Fibroblast of skin of left biceps (primary cell): ENCODE measurements at regions not wholly inside any gene's neighbourhood (a gene's known extent, or its start where the extent isn't known, plus 50 kb on each side); places are given as distances from the start of the nearest gene placed in this dataset.
"Not testable (repeated sequence)": the region's sequence is repeated elsewhere in the genome, so short reads cannot be mapped to it uniquely, and the experiment has no call there.

Experiments used
- DNase-seq, 2 experiments: peaks; one replicate each; pipeline ENCODE4 v3.0.0-alpha.2; 2013; ENCODE audit warnings: low read depth in 2 of 2

DNA sequence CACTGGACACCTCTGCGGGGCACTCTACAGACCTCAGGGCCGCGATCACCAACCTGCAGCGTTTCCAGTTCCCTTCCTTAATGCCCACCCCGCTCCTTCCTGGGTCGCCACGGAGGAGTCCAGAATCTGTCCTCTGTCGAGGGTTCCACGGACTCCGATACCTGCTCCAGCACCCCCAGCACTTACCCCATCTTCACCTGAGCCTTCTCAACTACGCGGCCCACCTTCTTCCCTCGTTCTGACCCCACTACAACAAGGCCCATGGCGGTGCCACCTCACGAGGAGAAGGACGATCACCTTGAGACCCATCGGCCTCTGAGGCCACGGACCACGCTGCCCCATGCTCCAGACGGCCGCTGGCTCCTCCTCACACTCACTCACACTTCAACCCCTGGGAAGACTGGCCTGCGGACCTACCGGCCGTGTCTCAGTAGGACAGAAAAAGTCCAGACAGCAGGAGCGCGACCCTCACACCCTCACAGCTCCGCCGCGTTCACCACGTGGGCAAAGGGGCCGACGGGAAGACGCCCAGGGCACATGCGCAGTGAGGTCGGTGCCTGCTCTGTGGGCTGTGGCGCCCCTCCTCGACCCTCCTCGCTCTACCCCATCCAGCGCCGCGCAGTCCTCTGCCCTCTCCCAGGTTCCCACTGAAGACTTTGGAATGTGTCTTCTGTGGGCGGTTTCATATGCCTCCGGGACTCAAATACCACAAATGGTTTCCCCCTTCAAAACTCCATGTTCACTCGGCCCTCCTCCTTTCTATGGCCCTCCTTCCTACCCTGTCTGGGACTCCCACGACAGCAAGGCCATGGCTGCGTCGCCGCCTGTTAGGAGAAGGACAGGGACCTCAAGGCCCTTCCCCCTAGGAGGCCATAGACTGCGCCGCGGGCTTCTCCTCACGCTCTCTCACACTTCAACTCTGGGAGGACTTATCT is 193.9 kb upstream of the PHF14 start:
- DNase-seq = no peak

DNA sequence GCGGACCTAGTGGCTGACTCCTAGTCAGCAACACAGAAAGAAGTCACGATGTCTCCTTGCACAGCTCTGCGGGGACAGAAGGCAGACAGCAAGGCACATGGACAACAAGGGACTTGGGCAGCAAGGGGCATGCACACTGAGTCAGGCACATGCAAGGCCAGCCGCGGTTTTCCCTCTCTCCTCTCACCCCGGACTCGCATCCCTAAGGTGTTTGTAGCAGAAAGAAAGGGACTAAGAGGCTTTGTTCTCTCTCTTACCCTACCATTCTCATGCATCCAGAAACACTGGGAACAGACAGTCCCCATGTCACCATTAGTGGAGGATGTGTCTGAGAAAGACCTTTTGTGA is 193.3 kb upstream of the PHF14 start:
- DNase-seq = no peak

DNA sequence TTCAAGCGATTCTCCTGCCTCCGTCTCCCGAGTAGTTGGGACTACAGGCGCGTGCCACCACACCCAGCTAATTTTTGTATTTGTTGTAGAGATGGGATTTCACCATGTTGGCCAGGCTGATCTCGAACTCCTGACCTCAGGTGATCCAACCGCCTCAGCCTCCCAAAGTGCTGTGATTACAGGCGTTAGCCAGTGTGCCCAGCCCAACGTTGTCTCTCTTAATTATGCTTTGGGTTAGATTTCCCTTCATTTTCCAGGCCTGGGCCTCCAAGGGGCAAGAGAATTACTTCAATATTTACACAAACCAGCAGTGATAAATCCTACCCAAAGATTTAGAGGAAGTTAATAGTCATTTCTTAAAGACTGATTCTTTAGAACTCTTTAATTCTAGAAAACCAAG is 186.7 kb upstream of the PHF14 start:
- not testable (repeated sequence) for DNase-seq

DNA sequence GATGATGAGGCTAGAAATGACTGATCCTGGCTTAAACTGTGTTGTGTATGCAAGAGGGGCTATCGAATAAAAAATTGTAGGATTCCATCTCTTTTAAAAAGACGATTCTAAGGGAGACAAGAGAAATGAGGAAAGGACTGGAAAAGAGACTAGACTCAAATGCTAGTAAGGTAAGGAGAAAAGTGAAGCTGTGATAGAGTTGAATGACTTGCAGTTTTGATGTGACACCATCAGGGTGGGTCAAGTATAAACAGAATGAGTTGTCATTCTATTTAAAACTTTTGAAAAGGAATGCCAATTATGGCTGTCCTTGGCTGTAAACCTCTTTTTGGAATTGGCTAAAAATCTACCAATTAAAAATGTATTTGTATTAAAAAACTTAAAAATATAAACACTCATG is 184.5 kb upstream of the PHF14 start:
- no peak for DNase-seq

DNA sequence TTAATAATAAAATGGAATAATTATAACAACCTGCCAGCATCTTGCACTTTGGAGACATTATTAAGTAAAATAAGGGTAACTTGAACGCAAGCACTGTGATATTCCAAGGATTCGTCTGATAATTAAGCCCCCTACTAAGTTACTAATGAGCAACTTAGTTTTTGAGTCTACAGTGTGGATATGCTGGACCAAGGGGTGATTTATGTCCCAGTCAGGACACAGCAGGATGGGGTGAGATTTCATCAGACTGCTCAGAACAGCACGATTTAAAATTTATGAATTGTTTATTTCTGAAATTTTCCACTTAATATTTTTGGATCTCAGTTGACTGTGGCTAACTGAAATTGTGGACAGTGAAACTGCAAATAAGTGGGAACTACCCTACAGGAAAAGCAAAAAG is 182.8 kb upstream of the PHF14 start:
- no peak for DNase-seq

DNA sequence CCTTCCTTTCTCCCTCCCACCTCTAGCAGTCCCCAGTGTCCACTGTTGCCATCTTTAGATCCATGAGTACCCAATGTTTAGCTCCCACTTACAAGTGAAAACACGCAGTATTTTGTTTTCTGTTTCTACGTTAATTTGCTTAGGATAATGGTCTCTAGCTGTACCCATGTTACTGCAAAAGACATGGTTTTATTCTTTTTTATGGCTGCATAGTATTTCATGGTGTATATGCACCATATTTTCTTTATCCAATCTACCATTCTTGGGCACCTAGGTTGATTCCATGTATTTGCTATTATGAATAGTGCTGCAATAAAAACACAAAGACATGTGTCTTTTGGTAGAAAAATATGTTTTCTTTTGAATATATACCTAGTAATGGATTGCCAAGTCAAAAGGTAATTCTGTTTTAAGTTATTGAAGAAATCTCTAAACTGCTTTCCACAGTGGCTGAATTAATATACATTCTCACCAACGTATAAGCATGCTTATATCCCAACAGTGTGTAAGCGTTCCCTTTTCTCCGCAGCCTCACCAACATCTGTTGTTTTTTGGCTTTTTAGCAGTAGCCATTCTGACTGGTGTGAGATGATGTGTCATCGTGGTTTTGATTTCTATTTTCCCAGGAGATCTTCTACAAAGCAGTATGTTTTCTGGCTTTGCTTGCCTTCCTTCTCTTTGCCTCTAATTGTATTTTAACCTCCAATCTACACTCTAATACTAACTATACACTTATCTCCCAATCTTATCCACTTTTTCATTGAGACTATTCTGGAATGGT is 179.5 kb upstream of the PHF14 start:
- DNase-seq = no peak

DNA sequence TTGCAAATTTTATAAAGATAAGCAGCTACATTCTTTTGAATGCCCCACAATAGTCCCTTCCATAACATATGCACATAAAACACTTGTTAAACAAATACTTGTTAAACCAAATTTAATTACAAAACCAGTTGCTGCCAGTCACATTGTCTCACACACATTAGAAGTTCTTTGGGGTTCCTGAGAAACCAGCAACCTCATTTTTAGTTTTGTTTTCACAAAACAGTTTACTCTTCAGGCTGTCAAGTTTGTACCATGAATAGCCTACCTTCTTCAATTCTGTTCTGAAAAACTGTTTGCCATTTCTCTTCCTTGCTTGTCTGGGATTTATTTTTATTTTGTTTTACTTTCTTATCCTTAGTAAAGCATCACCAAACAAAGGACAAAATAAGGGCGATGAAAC is 176.5 kb upstream of the PHF14 start:
- DNase-seq = no peak

DNA sequence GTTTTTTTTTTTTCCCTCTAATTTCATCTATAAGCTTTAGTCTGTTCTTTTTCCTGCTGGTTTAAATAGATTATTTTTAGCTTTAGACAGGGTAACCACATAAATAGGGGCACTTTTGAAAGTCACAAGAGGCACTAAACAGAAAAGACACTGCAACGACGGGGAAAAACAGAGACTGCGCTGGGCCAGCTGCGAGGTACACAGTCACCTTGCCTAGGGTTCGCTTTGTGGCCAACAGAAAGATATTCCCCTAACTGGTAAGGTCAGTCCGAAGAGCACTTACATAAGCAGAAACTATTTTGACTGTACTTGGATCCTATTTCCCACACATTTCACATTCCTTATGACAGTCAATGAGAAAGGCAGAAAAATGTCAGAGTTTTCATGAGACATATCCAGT is 175.6 kb upstream of the PHF14 start:
- no peak for DNase-seq

DNA sequence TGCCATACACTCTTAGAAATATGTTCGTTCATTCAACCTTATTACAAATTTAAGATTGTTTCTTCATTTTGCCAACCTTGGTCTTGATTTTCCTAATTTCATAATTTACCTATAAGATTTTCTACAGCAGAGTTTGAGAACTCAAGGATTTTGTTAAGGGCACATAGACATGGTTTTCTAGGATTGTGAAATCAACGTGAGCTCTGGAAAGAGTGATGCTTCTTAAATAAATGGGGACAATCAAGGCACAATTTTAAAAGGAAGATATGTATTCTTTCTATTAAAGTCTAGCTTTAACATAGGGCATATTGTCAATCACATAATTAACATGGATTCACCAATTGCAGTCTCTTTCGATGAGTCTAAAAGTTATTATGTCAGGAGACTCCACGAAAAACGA is 174.2 kb upstream of the PHF14 start:
- no peak for DNase-seq

DNA sequence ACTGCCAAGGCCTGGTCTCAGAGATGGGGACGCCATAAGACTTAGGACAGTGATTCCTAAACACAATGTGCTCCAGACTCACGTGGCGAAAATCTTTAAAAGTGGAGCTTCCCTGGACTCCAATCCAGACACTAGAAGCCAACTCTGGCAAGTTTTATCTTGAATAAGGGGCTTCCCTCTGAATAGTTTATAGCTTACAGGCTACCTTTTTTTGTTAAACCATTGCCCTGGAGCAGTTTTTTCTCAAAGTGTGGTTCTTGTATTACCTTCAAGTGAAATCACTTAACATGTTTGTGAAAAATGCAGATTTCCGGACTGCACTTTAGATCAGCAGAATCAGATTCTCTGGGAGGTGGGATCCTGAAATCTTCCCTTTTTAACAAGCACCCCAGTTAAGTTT is 171.7 kb upstream of the PHF14 start:
- DNase-seq = no peak

DNA sequence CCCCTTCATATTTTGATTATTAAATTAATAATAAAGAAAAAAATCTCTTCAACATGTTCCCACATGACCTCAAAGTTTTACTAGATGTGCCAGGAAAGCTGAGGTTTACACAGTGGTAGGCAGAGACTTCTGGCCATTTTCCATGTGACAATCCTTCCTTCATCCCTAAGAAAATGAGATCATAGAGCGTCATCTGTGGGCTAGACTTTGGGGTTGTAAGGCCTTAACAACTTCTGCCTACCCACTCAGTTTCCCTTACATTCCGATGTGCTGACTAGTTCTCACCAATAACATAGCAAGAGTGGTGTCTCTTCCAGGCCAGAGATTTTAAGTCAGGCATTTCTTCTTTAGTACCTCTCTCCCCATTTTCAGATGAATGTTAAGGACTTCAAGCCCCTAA is 171.1 kb upstream of the PHF14 start:
- DNase-seq = peak; percentile 17 to 24

DNA sequence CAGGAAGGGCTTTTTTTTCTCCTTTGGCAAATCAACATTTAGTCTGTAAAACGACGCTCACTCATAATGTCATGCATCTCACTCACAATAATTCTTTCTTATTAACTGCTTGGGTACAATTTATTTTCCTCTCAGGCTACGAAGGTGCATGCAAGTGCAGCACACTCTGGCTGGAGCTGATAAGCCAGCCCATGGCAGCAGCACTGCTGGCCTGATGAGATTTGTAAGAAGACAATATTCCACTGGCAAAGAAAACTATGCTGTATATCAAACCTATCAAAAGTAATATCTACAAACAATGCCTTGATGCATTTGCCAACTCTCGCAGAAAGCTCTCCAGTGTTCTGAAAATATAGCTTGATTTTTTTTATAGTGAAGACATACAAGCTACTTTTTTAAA is 170.0 kb upstream of the PHF14 start:
- no peak for DNase-seq

DNA sequence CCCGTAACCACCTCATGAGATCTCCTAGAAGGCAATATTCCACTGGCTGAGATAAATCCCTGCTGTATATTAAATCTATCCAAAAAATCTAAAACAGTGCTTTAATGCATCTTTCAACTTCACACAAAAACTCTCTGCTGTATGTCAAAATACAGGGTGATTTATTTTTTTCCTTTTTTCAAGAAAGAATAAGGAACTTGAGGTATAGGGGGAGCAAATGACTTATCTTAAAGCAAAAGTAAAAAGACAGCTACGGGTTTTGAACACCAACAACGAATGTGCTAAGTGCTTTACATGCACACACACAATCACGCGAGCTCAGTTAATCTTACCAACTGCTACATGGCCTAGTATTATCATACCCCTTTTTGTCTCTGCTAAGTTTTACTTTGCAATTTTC is 168.9 kb upstream of the PHF14 start:
- DNase-seq = no peak

DNA sequence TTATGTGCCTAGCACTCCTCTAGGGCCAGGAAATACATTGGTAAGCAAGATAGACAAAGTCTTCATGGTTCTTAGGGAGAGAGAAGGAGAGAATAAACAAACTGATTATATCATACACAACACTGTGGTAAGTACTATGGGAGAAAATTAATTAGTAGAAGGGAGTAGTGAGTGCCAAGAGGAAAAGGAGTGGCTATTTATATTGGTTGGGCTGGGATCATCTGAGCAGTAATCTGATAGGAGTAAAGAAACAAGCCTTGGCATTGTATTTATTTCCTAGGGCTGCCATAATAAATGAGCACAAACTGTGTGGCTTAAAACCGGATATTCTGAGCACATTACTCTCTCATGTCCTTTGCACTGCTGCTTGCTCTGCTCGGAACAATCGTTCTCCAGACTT is 158.1 kb upstream of the PHF14 start:
- DNase-seq = no peak

DNA sequence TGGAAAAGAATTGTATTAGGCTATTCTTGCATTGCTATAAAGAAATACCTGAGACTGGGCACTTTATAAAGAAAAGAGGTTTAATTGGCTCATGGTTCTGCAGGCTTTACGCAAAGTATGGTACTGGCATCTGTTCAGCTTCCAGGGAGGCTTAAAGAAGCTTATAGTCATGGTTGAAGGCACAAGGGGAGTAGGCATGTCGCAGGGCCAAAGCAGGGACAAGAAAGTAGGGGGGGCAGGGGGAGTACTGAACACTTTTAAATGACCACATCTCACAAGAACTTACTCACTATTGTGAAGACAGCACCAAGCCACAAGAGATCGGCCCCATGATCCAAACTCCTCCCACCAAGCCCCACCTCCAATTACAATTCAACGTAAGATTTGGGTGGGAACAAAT is 152.5 kb upstream of the PHF14 start:
- DNase-seq = no peak

DNA sequence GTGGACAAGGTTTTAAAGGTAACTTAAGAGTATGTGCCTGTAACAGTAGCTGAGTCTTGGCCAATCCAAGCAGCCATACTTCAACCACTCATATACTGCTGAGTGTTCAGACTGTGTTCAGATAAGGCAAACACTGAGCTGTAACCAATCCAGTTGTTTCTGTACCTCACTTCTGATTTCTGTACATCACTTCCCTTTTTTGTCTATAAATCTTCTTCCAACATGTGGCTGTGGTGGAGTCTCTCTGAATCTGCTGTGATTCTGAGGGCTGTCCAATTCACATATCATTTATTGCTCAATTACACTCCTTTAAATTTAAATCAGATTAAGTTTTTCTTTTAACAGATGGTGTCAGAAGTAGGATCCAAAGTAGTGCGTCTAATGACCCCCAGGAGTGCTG is 149.5 kb upstream of the PHF14 start:
- no peak for DNase-seq

DNA sequence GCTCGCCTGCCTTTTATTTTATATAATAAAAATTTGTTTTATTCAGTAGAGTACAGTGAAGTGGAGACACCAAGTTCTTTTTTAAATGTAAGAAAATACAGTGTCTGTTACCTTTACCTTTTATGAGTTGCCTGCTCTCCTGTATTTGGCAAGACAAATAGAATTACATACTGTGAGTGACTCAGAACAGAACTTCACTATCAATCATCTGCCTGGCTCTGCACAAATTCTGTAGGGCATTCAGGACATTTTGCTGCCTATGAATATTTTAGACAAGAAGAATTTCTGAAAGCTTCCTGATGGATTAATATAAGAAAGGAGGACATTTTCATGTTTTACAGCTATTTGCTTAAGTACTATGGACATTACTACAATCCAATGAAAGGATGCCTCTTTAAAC is 135.4 kb upstream of the PHF14 start:
- DNase-seq = no peak

DNA sequence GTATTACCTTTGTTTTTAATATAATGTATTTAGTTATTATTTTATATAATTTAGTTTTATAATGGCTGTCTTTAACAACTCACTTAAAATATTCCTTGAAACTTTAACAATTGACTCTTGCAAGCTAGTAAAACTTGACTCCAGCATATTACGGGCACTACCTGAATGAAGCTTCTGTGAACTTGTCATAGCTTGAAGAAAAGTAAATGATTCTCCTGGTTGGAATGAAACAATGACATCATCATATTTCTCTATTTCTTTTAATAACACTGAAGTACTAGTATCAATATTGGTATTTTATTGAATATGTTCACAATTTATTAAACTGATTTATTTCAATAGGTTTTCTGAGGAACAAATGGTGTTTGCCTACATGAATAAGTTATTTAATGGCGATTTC is 128.4 kb upstream of the PHF14 start:
- DNase-seq = no peak

DNA sequence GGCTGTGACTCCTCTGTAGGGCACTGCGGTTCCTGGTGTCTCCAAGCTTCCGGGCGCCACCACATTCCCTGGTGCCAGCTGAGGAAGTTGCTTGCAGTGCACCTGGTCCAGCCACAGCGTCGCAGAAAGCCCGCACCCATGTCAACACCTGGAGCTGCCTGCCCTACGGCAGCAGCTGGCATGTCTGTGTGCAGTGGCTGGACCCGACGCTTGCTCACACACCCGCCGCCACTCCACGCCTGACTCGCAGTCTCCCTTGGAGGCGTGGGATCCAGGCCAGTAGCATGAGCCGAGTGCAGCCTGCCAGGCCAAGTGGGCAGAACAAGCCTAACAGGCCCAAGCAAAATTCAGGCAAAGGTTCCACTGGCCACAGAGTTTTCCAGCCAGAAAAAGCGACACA is 118.1 kb upstream of the PHF14 start:
- no peak for DNase-seq

DNA sequence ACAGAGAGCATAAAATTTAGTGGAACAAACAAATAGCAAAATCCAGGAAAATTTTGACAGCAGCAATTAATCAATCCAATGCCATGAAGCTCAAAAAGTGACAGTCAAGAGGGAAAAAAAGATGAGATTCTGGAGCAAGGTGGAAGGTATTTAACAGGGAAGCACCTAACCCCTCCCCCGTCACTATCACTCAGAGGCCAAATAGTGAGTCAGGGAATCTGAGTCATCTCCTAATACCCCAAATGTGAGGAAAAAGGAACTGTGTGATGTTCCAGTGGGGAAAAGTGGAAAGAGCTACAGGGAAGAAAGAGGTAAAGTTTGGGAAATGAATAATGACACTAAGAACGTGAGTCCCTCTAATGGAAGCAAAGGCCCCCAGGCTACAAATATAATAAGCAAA is 113.2 kb upstream of the PHF14 start:
- no peak for DNase-seq

DNA sequence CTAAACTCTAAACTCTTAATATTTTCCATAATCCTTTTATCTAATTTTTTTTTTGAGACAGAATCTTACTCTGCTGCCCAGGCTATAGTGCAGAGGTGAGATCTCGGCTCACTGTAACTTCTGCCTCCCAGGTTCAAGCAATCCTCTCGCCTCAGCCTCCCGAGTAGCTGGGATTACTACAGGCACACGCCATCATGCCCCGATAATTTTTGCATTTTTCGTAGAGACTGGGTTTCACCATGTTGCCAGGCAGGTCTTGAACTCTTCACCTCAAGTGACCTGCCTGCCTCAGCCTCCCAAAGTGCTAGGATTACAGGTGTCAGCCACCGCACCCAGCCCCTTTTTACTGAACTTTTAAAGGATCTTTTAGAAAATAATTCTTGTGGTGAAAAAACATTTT is 110.2 kb upstream of the PHF14 start:
- no peak for DNase-seq

DNA sequence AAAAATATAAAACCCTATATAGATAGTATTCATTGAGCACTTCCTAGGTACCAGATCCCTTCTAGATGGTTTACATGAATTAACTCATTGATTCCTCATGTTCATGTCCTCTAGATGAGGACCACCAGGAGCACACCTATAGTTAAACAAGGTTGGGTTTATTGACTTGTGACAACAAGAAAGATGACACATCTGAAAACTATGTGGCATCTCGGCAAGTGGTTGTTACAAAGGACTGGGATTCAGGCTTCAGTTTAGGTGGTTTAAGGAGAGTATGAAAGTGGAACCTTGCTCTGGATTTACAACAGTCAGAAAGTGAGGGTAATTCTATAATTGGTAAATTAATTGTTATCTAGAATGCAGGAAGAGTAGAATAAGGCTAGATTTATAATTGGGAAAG is 99.0 kb upstream of the PHF14 start:
- DNase-seq = no peak

DNA sequence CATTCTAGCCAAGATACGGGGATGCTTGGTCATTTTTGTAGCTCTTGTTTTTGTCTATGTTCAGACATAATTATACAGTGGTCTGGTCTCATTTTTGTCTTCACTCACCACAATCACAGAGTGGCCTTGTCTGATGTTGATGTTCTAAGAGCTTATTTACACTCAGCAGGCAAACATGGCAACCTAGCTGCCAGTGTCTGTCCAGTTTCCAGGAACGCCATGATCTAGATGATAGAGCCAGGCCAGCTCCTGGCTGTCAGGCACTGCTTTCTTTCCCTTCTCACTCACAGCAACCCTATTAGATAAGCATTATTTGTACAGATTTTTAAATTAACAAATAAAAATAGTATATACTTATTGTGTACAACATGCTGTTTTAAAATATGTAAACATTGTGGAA is 98.6 kb upstream of the PHF14 start:
- DNase-seq = no peak
